Suprapubic skin (tissue), 4 donors: ENCODE measurements at regions not wholly inside any gene's neighbourhood (a gene's known extent, or its start where the extent isn't known, plus 50 kb on each side); places are given as distances from the start of the nearest gene placed in this dataset.

Source experiments
- EP300 ChIP-seq: sonication (generic); formaldehyde crosslinking; IDR thresholded peaks from one replicate; pipeline ENCODE4 v1.6.1; 2017; ENCODE audit warnings: antibody characterized with exemption
- POLR2A ChIP-seq, 2 donors: fragments of 450-650 bp; IDR thresholded peaks; one replicate each; pipeline ENCODE4 v1.6.1; 2017; ENCODE audit warnings: antibody characterized with exemption in 2 of 2, mild to moderate bottlenecking in 2 of 2, moderate library complexity in 2 of 2
- POLR2AphosphoS5 ChIP-seq, 3 donors: sonication (generic); formaldehyde crosslinking; IDR thresholded peaks; one replicate each; pipeline ENCODE4 v1.6.1; 2017; ENCODE audit warnings: antibody characterized with exemption in 3 of 3
- TF ChIP-seq, protein P1 (sequence below), 2 donors: fragments of 200-600 bp in 1 of 2; fragments of 450-650 bp in 1 of 2; sonication (generic) in 1 of 2; IDR thresholded peaks; one replicate each; pipeline ENCODE4 v1.5.1; 2016 to 2019; ENCODE audit warnings: antibody characterized with exemption in 2 of 2, mild to moderate bottlenecking in 1 of 2, moderate library complexity in 1 of 2

DNA sequence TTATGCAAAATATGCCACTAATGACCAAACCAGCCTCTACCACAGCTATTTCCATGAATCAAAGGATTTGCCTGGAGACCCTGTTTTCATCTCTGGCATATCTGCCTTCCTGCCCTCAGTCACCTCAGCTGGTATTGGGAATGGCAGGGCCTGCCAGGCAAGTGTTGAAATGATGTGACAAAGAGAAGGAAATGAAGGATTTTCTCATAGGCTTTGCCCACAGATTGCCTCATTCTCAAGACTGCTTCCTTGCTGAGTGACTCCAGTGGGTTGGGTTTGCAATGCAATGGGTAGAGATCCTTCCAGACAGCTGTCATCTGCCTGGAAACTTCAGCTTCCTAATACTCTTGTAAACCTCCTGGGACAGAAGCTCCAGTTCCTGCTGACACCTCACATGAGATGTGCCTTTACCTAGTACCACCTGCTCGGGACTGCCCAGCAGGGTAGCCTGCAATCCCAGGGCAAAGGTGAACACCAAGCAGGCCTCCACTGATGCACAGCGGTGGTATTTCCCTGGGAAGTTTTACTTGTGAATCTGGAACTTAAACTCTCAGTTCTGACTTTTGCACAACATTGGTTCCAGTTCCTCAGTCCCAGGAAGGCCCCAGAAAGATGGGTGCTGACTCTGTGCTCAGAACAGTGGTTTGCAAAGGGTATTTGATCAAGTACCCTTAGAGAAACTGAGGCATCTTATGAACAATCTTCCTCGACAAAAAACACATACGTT is 64.8 kb upstream of the SLC1A1 start:
- TF ChIP-seq, protein P1, sequence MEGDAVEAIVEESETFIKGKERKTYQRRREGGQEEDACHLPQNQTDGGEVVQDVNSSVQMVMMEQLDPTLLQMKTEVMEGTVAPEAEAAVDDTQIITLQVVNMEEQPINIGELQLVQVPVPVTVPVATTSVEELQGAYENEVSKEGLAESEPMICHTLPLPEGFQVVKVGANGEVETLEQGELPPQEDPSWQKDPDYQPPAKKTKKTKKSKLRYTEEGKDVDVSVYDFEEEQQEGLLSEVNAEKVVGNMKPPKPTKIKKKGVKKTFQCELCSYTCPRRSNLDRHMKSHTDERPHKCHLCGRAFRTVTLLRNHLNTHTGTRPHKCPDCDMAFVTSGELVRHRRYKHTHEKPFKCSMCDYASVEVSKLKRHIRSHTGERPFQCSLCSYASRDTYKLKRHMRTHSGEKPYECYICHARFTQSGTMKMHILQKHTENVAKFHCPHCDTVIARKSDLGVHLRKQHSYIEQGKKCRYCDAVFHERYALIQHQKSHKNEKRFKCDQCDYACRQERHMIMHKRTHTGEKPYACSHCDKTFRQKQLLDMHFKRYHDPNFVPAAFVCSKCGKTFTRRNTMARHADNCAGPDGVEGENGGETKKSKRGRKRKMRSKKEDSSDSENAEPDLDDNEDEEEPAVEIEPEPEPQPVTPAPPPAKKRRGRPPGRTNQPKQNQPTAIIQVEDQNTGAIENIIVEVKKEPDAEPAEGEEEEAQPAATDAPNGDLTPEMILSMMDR (IDR thresholded peaks at IDR 0.05), result no peak
- TF ChIP-seq POLR2AphosphoS5 (IDR thresholded peaks at IDR 0.05) (no peak), POLR2A (IDR thresholded peaks at IDR 0.05) (no peak), EP300 (no peak)
